C4-2B (cell line): ENCODE measurements at regions not wholly inside any gene's neighbourhood (a gene's known extent, or its start where the extent isn't known, plus 50 kb on each side); places are given as distances from the start of the nearest gene placed in this dataset.

Experiments
- ZFX ChIP-seq: fragments of 450-650 bp; IDR thresholded peaks from 2 replicates; pipeline ENCODE4 v1.6.1; 2017
- TF ChIP-seq, protein P1 (sequence below): fragments of 450-650 bp; conservative IDR thresholded peaks from 2 replicates; pipeline ENCODE4 v1.5.1; 2017; ENCODE audit warnings: mild to moderate bottlenecking

- TF ChIP-seq, protein P1, sequence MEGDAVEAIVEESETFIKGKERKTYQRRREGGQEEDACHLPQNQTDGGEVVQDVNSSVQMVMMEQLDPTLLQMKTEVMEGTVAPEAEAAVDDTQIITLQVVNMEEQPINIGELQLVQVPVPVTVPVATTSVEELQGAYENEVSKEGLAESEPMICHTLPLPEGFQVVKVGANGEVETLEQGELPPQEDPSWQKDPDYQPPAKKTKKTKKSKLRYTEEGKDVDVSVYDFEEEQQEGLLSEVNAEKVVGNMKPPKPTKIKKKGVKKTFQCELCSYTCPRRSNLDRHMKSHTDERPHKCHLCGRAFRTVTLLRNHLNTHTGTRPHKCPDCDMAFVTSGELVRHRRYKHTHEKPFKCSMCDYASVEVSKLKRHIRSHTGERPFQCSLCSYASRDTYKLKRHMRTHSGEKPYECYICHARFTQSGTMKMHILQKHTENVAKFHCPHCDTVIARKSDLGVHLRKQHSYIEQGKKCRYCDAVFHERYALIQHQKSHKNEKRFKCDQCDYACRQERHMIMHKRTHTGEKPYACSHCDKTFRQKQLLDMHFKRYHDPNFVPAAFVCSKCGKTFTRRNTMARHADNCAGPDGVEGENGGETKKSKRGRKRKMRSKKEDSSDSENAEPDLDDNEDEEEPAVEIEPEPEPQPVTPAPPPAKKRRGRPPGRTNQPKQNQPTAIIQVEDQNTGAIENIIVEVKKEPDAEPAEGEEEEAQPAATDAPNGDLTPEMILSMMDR = no peak
- no peak for TF ChIP-seq ZFX
Observed at GRCh38 chr6:66866801-66867200, 1159.8 kb upstream of the EYS start.
